DMS79 (cell line): ENCODE measurements at regions not wholly inside any gene's neighbourhood (a gene's known extent, or its start where the extent isn't known, plus 50 kb on each side); places are given as distances from the start of the nearest gene placed in this dataset.

Experiments
- DNase-seq: peaks from one replicate; lab custom pipeline; 2025; lab: John Stamatoyannopoulos, UW

- no peak for DNase-seq
These were observed 87.6 kb upstream of the TLE3 start for GRCh38 chr15:70185251-70185711.

- no peak for DNase-seq
These were observed 85.4 kb upstream of the TLE3 start for GRCh38 chr15:70182858-70183695.

- DNase-seq: no peak
These were observed 84.0 kb upstream of the TLE3 start for GRCh38 chr15:70181626-70182255.

DNA sequence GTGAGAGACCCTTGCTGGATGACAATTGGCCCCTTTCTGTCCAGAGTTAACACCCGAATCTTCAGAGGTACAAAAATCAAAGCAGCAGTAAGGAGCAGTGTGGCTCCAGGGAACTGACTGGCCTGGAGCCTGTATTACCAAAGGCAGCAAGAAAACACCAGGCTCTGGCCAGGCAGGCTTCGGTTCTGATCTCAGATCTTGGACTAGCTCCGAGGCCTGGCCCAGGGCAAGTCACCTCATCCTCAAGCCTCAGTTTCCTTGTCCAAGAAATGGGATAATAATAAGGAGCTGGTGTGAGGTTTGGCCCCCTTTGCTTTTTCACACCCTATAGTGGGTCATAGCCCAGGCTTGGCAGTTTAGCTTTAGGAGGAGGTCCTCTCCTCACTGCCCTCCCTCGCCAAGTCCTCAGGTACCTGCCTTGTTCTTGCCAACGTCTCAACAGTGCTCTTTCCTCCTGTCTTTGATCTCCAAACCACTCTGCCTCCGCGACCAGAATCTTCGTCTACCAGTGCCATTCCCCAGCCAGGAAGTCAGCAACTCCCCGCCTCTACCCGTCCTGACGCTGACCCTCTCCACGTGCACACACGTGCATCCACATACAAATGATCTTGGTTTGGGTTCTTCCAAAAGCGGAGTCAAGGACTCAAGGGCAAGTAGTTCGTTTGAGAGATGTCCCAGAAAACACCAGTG lies 82.6 kb upstream of the TLE3 start:
- no peak for DNase-seq

GRCh38 chr15:70179309-70179892 lies 81.7 kb upstream of the TLE3 start:
- no peak for DNase-seq

DNA sequence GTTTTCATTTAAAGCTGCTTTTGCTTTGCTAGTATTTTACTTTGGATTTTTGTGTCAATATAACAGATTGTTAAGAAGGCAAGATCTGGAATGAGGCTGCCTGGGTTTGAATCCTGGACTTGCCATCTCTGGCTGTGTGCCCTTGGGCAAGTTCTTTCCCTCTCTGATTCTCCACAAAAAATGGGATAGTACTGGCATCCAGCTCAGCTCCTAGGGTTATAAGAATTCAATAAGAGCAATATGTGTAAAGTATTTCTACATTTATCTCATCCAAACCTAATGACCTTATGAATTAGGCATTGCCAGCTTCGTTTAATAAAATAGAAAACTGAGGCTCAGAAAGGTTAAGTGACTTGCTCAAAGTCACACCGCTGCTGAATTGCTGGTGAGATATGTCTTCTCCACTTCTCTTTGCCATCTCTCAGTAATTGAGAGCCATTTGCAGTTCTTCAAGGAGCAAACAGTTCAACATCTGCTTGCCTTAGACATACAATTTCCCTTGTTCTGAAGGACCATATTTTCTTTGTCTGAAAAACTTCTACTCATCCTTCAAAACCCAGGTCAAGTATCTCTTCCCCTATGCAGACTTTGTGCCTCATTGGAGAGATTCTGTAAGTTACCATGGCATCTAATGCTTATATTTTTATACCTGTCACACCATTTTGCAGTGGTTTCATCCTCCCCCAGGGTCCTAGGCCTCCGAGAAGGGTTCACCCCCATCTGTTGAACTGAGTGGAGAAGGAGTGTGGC lies 80.8 kb upstream of the TLE3 start:
- DNase-seq: no peak

DNA sequence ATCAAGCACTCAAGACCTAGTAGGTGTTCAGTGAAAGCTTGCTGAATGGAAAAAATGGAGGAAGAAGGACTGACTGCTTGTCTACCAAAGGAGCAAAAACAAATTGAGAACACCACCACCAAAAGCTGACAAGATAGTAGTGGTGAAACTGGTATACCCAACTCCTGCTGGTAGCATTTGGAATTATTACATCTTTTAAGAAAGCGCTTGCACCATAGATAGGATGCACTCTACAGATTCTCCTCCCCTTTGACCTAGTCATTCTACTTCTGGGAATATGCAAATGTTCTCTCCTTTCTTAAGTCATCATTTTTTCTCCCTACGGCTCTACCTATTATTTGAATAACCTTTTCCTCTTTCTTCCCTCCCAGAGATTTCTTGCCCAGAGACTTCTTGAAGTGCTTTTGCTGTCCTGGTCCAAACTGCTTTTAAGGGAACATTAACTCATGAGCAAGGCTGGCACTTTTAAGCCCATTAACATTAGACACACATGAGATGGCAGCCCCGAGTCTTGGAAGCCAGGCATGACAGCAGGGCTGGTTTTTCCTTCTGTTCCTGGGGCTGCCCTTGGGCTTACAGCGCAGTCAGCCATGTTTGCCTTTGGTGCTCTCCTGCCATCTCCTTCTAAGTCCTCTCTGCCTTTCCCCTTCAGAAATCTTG lies 75.0 kb upstream of the TLE3 start:
- no peak for DNase-seq

- DNase-seq: no peak
These were observed 74.4 kb upstream of the TLE3 start for GRCh38 chr15:70172124-70172523.

DNA sequence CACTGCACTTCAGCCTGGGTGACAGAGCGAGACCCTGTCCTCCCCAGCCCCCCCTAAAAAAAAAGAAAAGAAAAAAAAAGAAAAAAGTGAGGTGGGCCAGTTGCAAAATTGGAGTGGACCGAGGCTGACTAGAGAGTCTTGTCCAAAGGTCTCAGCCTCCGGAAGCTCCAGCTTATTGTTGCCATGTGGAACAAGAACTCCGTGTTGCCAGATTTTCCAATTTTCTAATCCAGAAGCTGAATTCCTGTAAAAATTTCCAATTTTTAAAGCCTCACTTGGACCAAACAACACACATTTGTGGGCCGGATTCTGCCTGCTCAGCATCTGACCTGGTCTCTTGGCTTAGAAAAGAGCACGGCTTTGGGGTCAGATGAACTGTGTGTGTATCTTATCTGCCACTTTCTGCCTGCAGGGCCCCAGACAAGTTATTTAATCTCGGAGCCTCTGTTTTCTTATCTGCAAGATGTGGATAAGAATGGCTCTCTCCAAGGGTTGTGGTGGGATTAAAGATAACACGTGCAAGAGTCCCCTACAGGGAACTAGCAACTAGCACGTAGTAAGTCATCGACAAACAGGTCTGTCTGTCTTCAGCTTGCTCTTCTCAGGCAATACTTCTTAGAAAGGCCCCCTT lies 73.7 kb upstream of the TLE3 start:
- no peak for DNase-seq

DNA sequence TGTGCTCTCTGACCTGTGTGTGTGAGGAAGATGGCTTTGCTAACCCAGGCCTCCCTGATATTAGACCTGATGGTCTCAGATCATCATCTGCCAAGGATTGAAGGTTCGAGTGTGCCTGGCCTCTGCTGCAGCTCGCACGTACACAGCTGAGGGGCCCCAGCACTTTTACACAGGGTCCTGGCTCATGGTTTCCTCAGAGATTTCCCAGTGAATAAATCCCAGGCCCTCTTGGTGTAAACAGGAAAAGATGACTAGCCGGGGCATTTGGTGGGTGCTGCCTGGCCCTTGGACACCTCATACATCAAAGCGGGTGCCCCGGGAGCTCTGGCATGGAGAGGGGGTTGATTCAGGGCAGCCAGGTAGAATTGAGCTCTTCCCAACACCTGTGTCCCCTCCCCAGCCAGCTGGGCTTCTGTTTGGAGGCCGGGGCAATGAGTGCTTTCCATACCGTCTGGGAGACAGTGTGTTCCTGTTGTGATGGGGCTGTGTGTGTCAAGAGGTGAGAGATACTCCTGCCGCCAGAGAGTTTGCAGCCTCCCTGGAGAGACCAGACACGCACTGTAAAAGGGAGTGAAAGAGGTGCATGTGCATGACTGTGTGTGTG lies 72.5 kb upstream of the TLE3 start:
- no peak for DNase-seq

- DNase-seq: no peak
These were observed 71.4 kb upstream of the TLE3 start for GRCh38 chr15:70169147-70169546.

- DNase-seq: no peak
These were observed 69.4 kb upstream of the TLE3 start for GRCh38 chr15:70167155-70167554.

- DNase-seq: no peak
These were observed 68.9 kb upstream of the TLE3 start for GRCh38 chr15:70166506-70167087.

DNA sequence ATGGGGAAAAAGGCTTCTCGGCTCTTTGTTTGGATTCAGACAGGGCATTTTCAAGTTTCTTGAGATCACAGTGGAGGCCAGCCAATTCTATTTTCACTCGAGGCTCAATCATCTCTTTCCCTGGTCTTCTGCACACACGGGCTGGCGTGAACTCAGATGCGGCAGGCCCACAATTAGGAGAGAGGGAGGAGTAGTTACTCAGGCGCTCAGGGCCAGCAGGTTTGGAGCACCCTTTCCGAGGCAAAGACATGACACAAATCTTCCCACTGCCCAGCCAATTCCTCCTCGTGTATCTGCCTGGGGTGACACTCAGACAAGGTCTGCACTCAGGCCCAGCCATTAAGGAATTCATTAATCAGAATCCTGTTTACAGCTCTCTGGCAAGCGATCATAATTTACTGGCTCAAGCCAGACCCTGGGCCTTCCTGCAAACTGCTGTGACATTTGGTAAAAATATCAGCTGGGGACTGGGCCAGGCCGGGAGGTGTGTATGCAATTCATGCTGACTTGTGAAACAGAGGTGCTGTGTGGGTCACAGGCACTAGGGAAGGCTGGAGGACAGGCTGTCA lies 68.1 kb upstream of the TLE3 start:
- peak; percentile 14 for DNase-seq

DNA sequence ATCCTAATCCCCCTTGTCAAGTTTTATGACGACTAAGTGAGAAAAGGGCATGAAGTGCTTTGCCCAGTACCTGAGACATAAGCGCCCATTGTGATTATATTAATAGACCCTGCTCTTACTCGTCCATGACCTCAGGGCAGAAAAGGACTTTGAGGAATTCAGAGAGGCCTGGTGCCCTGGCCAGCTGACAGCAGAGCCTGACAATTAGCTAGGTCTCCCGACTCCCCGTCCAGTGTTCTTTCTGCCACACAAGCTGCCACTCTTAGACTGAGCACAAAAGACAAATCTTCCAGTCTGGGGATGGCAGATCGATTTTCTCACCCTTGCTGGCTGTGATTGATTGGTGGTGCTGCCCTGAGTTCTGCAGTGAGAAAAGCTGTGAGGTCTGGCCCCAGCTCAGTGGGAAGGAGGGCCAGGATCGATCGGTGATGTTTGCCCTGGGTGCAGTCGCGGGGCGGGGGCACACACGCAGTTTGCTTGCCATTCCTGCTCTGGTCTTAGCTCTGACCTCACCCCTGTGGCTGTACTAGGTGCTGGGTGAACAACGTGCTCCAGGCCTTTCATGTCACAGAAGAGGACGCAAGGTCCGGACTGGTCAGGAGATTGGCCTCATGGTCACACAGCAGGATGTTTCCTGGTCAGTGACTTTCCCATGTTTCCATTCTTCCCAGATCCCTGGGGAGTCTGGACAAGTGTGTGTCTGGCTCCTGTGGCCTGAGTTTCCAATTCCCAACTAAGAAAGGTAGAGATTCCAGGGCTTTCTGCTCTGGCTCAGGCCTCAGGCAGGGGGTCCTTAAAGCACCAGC lies 67.4 kb upstream of the TLE3 start:
- DNase-seq: no peak

- DNase-seq: no peak
These were observed 66.6 kb upstream of the TLE3 start for GRCh38 chr15:70164156-70164900.

DNA sequence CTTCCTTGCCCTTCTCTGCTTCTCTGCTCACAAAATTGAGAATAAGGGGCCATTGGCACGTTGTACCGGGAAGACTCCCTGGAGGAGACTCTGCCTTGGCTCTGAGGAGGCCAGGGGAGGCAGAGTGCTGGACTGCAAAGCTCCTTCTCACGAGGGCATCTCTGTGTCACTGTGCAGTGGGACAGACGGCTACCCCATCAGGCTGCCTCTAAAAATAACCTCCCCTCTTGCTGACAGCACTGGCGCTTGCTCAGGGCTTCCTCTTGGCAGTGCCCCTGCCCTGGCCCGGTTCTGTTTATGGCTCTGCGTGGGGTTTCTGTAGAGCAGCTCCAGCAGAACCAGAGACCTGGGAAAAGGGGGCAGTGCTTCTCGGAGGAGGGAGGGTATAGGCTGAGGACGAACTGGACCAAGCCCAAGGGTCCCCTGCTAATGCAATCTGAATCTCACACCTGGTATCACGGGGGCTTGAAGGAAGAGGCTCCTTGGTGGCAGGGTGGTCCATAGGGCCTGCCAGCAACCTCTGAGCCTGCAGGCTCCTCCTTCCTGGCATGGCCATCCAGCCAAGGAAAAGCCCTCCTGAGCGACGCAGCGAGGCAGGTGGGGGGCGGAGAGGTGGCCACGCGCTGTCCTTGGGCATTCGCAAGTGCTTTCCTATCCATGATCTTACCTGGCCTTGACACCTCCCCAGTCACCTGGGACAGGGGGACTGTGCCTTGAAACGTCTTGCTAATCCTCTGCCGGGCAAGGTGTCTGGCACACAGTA lies 63.3 kb upstream of the TLE3 start:
- no peak for DNase-seq
